ENCODE measurements at regions not wholly inside any gene's neighbourhood (a gene's known extent, or its start where the extent isn't known, plus 50 kb on each side); places are given as distances from the start of the nearest gene placed in this dataset.

- ATAC-seq: peak; percentile 73
- TF ChIP-seq ZC3H10 (CRISPR knock-in tag; IDR thresholded peaks at IDR 0.05) (no peak), RARB (CRISPR knock-in tag; IDR thresholded peaks at IDR 0.05) (peak; percentile 43; the same call in 1 of the 2 replicates), POU6F1 (CRISPR knock-in tag; IDR thresholded peaks at IDR 0.05; ENCODE audit: borderline replicate concordance, low read depth) (no peak), ISL1 (CRISPR knock-in tag; IDR thresholded peaks at IDR 0.05) (peak; percentile 50), TOX (CRISPR knock-in tag; IDR thresholded peaks at IDR 0.05; ENCODE audit: borderline replicate concordance) (peak; percentile 60), TCF4 (CRISPR knock-in tag; IDR thresholded peaks at IDR 0.05; ENCODE audit: borderline replicate concordance) (peak; percentile 46; the same call in 1 of the 2 replicates)
- TF ChIP-seq, protein P1, sequence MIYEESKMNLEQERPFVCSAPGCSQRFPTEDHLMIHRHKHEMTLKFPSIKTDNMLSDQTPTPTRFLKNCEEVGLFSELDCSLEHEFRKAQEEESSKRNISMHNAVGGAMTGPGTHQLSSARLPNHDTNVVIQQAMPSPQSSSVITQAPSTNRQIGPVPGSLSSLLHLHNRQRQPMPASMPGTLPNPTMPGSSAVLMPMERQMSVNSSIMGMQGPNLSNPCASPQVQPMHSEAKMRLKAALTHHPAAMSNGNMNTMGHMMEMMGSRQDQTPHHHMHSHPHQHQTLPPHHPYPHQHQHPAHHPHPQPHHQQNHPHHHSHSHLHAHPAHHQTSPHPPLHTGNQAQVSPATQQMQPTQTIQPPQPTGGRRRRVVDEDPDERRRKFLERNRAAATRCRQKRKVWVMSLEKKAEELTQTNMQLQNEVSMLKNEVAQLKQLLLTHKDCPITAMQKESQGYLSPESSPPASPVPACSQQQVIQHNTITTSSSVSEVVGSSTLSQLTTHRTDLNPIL (CRISPR knock-in tag; IDR thresholded peaks at IDR 0.05; ENCODE audit: low read depth): no peak
Observed at GRCh38 chr11:28476049-28476448, 367.9 kb downstream of the METTL15 start.

GRCh38 chr11:28472904-28473303, 364.7 kb downstream of the METTL15 start:
- TF ChIP-seq POU6F1 (CRISPR knock-in tag; IDR thresholded peaks at IDR 0.05; ENCODE audit: borderline replicate concordance, low read depth): no peak
- no peak for TF ChIP-seq TCF4 (CRISPR knock-in tag; IDR thresholded peaks at IDR 0.05; ENCODE audit: borderline replicate concordance)
- TF ChIP-seq RARB (CRISPR knock-in tag; IDR thresholded peaks at IDR 0.05): no peak
- no peak for TF ChIP-seq OSR1 (CRISPR knock-in tag; IDR thresholded peaks at IDR 0.05)
- no peak for TF ChIP-seq TOX (CRISPR knock-in tag; IDR thresholded peaks at IDR 0.05; ENCODE audit: borderline replicate concordance)
- TF ChIP-seq, protein P1 (CRISPR knock-in tag; IDR thresholded peaks at IDR 0.05; ENCODE audit: low read depth): no peak
- TF ChIP-seq SNAI2 (CRISPR knock-in tag; IDR thresholded peaks at IDR 0.05): no peak
- no peak for TF ChIP-seq PPARA (CRISPR knock-in tag; IDR thresholded peaks at IDR 0.05; ENCODE audit: borderline replicate concordance)
- no peak for TF ChIP-seq CSRNP3 (CRISPR knock-in tag; IDR thresholded peaks at IDR 0.05)
- TF ChIP-seq GLIS3 (CRISPR knock-in tag; IDR thresholded peaks at IDR 0.05): no peak
- no peak for TF ChIP-seq TSHZ2 (CRISPR knock-in tag; IDR thresholded peaks at IDR 0.05)
- no peak for TF ChIP-seq CSDC2 (CRISPR knock-in tag; IDR thresholded peaks at IDR 0.05)
- TF ChIP-seq ESRRG (CRISPR knock-in tag; IDR thresholded peaks at IDR 0.05): no peak
- TF ChIP-seq ARNTL (CRISPR knock-in tag; IDR thresholded peaks at IDR 0.05; ENCODE audit: borderline replicate concordance, low read depth): no peak
- no peak for TF ChIP-seq ZNF565 (CRISPR knock-in tag; conservative IDR thresholded peaks at IDR 0.05; ENCODE audit: low read depth)
- no peak for TF ChIP-seq ZFP3 (CRISPR knock-in tag; IDR thresholded peaks at IDR 0.05)
- no peak for TF ChIP-seq ZNF8 (CRISPR knock-in tag; IDR thresholded peaks at IDR 0.05)
- ATAC-seq: no peak

- ATAC-seq: no peak
- TF ChIP-seq ZFP30 (CRISPR knock-in tag; IDR thresholded peaks at IDR 0.05): no peak
- no peak for TF ChIP-seq ZNF8 (CRISPR knock-in tag; IDR thresholded peaks at IDR 0.05)
- no peak for TF ChIP-seq CSRNP3 (CRISPR knock-in tag; IDR thresholded peaks at IDR 0.05)
- TF ChIP-seq ZFP3 (CRISPR knock-in tag; IDR thresholded peaks at IDR 0.05): no peak
- no peak for TF ChIP-seq ZC3H10 (CRISPR knock-in tag; IDR thresholded peaks at IDR 0.05)
- TF ChIP-seq BACH2 (CRISPR knock-in tag; IDR thresholded peaks at IDR 0.05; ENCODE audit: borderline replicate concordance): no peak
- no peak for TF ChIP-seq ZNF565 (CRISPR knock-in tag; conservative IDR thresholded peaks at IDR 0.05; ENCODE audit: low read depth)
- no peak for TF ChIP-seq RARB (CRISPR knock-in tag; IDR thresholded peaks at IDR 0.05)
- TF ChIP-seq ARNTL (CRISPR knock-in tag; IDR thresholded peaks at IDR 0.05; ENCODE audit: borderline replicate concordance, low read depth): no peak
- no peak for TF ChIP-seq TOX (CRISPR knock-in tag; IDR thresholded peaks at IDR 0.05; ENCODE audit: borderline replicate concordance)
- no peak for TF ChIP-seq PPARA (CRISPR knock-in tag; IDR thresholded peaks at IDR 0.05; ENCODE audit: borderline replicate concordance)
- TF ChIP-seq TCF4 (CRISPR knock-in tag; IDR thresholded peaks at IDR 0.05; ENCODE audit: borderline replicate concordance): no peak
- TF ChIP-seq ESRRG (CRISPR knock-in tag; IDR thresholded peaks at IDR 0.05): no peak
- TF ChIP-seq CSDC2 (CRISPR knock-in tag; IDR thresholded peaks at IDR 0.05): no peak
- TF ChIP-seq OSR1 (CRISPR knock-in tag; IDR thresholded peaks at IDR 0.05): no peak
- TF ChIP-seq PATZ1 (CRISPR knock-in tag; IDR thresholded peaks at IDR 0.05; ENCODE audit: borderline replicate concordance): no peak
Observed at GRCh38 chr11:28471537-28471936, 363.3 kb downstream of the METTL15 start.
